ENCODE measurements at regions not wholly inside any gene's neighbourhood (a gene's known extent, or its start where the extent isn't known, plus 50 kb on each side); places are given as distances from the start of the nearest gene placed in this dataset.

GRCh38 chr9:102206432-102206831, 468.0 kb upstream of the GRIN3A start:
- ChIA-PET POLR2A (no interaction called here), CTCF (no interaction called here)
- no peak overlapping the region for H3K4me3 ChIP-seq (ENCODE audit: low read depth in 2 of 2, low read length in 1 of 2)
- no peak overlapping the region for H2AFZ ChIP-seq (ENCODE audit: low read depth)
- H3K36me3 ChIP-seq (replicated peaks in 1 of 2; ENCODE audit: control insufficient read depth in 1 of 2, insufficient read depth in 2 of 2, low read length in 1 of 2), result no peaks in the 10 kb centered on the region
- no peak for TF ChIP-seq EZH2phosphoT487 (IDR thresholded peaks at IDR 0.05; ENCODE audit: borderline replicate concordance, low read depth)
- TF ChIP-seq, protein P1, sequence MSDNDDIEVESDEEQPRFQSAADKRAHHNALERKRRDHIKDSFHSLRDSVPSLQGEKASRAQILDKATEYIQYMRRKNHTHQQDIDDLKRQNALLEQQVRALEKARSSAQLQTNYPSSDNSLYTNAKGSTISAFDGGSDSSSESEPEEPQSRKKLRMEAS (IDR thresholded peaks at IDR 0.05; ENCODE audit: low read depth), result no peak
- TF ChIP-seq TEAD4 (IDR thresholded peaks at IDR 0.05; ENCODE audit: borderline replicate concordance, insufficient read depth), result no peak
- TF ChIP-seq, protein P2, sequence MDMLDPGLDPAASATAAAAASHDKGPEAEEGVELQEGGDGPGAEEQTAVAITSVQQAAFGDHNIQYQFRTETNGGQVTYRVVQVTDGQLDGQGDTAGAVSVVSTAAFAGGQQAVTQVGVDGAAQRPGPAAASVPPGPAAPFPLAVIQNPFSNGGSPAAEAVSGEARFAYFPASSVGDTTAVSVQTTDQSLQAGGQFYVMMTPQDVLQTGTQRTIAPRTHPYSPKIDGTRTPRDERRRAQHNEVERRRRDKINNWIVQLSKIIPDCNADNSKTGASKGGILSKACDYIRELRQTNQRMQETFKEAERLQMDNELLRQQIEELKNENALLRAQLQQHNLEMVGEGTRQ (IDR thresholded peaks at IDR 0.05; ENCODE audit: borderline replicate concordance, low read depth, low read length), result no peak
- no peak for TF ChIP-seq SIN3A (IDR thresholded peaks at IDR 0.05; ENCODE audit: borderline replicate concordance, low read depth, low read length)
- TF ChIP-seq, protein P3, sequence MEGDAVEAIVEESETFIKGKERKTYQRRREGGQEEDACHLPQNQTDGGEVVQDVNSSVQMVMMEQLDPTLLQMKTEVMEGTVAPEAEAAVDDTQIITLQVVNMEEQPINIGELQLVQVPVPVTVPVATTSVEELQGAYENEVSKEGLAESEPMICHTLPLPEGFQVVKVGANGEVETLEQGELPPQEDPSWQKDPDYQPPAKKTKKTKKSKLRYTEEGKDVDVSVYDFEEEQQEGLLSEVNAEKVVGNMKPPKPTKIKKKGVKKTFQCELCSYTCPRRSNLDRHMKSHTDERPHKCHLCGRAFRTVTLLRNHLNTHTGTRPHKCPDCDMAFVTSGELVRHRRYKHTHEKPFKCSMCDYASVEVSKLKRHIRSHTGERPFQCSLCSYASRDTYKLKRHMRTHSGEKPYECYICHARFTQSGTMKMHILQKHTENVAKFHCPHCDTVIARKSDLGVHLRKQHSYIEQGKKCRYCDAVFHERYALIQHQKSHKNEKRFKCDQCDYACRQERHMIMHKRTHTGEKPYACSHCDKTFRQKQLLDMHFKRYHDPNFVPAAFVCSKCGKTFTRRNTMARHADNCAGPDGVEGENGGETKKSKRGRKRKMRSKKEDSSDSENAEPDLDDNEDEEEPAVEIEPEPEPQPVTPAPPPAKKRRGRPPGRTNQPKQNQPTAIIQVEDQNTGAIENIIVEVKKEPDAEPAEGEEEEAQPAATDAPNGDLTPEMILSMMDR (IDR thresholded peaks at IDR 0.05), result no peak
- no peak for TF ChIP-seq POLR2AphosphoS5 (IDR thresholded peaks at IDR 0.05; ENCODE audit: low read depth, low read length)
- no peak for TF ChIP-seq RXRA (IDR thresholded peaks at IDR 0.05; ENCODE audit: borderline replicate concordance, low read depth)
- no peak for TF ChIP-seq EP300 (IDR thresholded peaks at IDR 0.05; ENCODE audit: borderline replicate concordance in 1 of 2, low read depth in 1 of 2, low read length in 1 of 2)
- TF ChIP-seq RFX5 (IDR thresholded peaks at IDR 0.05; ENCODE audit: low read length), result no peak
- no peak for TF ChIP-seq SMC3 (IDR thresholded peaks at IDR 0.05; ENCODE audit: low read depth, low read length)
- TF ChIP-seq, protein P4, sequence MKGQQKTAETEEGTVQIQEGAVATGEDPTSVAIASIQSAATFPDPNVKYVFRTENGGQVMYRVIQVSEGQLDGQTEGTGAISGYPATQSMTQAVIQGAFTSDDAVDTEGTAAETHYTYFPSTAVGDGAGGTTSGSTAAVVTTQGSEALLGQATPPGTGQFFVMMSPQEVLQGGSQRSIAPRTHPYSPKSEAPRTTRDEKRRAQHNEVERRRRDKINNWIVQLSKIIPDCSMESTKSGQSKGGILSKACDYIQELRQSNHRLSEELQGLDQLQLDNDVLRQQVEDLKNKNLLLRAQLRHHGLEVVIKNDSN (IDR thresholded peaks at IDR 0.05; ENCODE audit: borderline replicate concordance, low read depth), result no peak
- no peak for TF ChIP-seq FOSL2 (IDR thresholded peaks at IDR 0.05; ENCODE audit: borderline replicate concordance, low read depth)
- no peak for TF ChIP-seq IRF3 (IDR thresholded peaks at IDR 0.05; ENCODE audit: low read depth, low read length)
- TF ChIP-seq TAF1 (IDR thresholded peaks at IDR 0.05; ENCODE audit: borderline replicate concordance, low read depth, low read length), result no peak
- TF ChIP-seq RCOR1 (IDR thresholded peaks at IDR 0.05; ENCODE audit: low read length), result no peak
- TF ChIP-seq, protein P5, sequence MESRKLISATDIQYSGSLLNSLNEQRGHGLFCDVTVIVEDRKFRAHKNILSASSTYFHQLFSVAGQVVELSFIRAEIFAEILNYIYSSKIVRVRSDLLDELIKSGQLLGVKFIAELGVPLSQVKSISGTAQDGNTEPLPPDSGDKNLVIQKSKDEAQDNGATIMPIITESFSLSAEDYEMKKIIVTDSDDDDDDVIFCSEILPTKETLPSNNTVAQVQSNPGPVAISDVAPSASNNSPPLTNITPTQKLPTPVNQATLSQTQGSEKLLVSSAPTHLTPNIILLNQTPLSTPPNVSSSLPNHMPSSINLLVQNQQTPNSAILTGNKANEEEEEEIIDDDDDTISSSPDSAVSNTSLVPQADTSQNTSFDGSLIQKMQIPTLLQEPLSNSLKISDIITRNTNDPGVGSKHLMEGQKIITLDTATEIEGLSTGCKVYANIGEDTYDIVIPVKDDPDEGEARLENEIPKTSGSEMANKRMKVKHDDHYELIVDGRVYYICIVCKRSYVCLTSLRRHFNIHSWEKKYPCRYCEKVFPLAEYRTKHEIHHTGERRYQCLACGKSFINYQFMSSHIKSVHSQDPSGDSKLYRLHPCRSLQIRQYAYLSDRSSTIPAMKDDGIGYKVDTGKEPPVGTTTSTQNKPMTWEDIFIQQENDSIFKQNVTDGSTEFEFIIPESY (IDR thresholded peaks at IDR 0.05; ENCODE audit: borderline replicate concordance, low read depth), result no peak
- no peak for TF ChIP-seq FOXM1 (IDR thresholded peaks at IDR 0.05; ENCODE audit: low read depth)
- TF ChIP-seq NRF1 (IDR thresholded peaks at IDR 0.05; ENCODE audit: low read depth, low read length), result no peak
- H3K9me2 ChIP-seq, result no peaks in the 10 kb centered on the region
- no peaks in the 10 kb centered on the region for H3F3A ChIP-seq (replicated peaks; ENCODE audit: insufficient read depth)
- H3K4me1 ChIP-seq (ENCODE audit: control insufficient read depth in 1 of 2, insufficient read depth in 2 of 2, low read depth in 1 of 2, low read length in 1 of 2), result no peaks in the 10 kb centered on the region
- no peaks in the 10 kb centered on the region for H3K79me2 ChIP-seq (ENCODE audit: insufficient read depth)
- no peaks in the 10 kb centered on the region for H3K27me3 ChIP-seq (ENCODE audit: insufficient read depth)
- no peak overlapping the region for H3K27ac ChIP-seq (ENCODE audit: low read depth in 2 of 2, low read length in 1 of 2)
- no peak for DNase-seq
- no peak overlapping the region for H3K4me2 ChIP-seq
- no peaks in the 10 kb centered on the region for H3K9me3 ChIP-seq
- no peak overlapping the region for H3K9ac ChIP-seq
- H4K20me1 ChIP-seq (ENCODE audit: insufficient read depth), result no peaks in the 10 kb centered on the region
- WGBS (ENCODE audit: low lambda C conversion rate), result 0% methylated on average over 4 of the region's 4 CpGs
